ENCODE measurements at regions not wholly inside any gene's neighbourhood (a gene's known extent, or its start where the extent isn't known, plus 50 kb on each side); places are given as distances from the start of the nearest gene placed in this dataset.

DNA sequence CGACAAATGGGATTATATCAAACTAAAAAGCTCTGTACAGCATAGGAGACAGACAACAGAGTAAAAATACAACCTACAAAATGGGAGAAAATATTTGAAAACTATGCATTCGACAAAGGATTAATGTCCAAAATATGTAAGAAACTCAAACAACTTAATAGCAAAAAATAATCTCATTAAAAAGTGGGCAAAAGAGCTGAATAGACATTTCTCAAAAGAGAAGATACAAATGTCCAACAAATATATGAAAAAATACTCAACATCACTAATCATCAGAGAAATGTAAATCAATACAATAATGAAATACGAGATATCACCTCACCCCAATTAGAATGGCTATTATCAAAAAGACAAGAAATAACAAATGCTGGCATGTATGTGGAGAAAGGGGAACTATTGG is 272.9 kb downstream of the KLHL13 start:
- DNase-seq (ENCODE audit: extremely low spot score) = no peak
- CTCF ChIA-PET = no interaction called here
- POLR2A ChIA-PET = no interaction called here
- TF ChIP-seq FOXA1 (IDR thresholded peaks at IDR 0.05) = no peak
- no peak for TF ChIP-seq NFRKB (IDR thresholded peaks at IDR 0.05)
- no peak for TF ChIP-seq CTBP1 (IDR thresholded peaks at IDR 0.05; ENCODE audit: borderline replicate concordance)
- TF ChIP-seq L3MBTL2 (conservative IDR thresholded peaks at IDR 0.05) = no peak
- TF ChIP-seq LEF1 (IDR thresholded peaks at IDR 0.05; ENCODE audit: borderline replicate concordance) = no peak
- no peak for TF ChIP-seq ELF4 (IDR thresholded peaks at IDR 0.05)
- no peak for TF ChIP-seq SP1 (IDR thresholded peaks at IDR 0.05)
- no peak for TF ChIP-seq ZNF384 (IDR thresholded peaks at IDR 0.05)
- TF ChIP-seq SUZ12 (IDR thresholded peaks at IDR 0.05) = no peak
- TF ChIP-seq TARDBP (IDR thresholded peaks at IDR 0.05) = no peak
- no peak for TF ChIP-seq FOXM1 (IDR thresholded peaks at IDR 0.05; ENCODE audit: borderline replicate concordance)
- no peak for TF ChIP-seq HDGF (IDR thresholded peaks at IDR 0.05; ENCODE audit: borderline replicate concordance)
- TF ChIP-seq FOXK2 (IDR thresholded peaks at IDR 0.05) = no peak
- TF ChIP-seq ARNT (IDR thresholded peaks at IDR 0.05) = no peak
- TF ChIP-seq, protein P1, sequence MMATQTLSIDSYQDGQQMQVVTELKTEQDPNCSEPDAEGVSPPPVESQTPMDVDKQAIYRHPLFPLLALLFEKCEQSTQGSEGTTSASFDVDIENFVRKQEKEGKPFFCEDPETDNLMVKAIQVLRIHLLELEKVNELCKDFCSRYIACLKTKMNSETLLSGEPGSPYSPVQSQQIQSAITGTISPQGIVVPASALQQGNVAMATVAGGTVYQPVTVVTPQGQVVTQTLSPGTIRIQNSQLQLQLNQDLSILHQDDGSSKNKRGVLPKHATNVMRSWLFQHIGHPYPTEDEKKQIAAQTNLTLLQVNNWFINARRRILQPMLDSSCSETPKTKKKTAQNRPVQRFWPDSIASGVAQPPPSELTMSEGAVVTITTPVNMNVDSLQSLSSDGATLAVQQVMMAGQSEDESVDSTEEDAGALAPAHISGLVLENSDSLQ (IDR thresholded peaks at IDR 0.05) = no peak
- TF ChIP-seq BHLHE40 (IDR thresholded peaks at IDR 0.05; ENCODE audit: borderline replicate concordance) = no peak

DNA sequence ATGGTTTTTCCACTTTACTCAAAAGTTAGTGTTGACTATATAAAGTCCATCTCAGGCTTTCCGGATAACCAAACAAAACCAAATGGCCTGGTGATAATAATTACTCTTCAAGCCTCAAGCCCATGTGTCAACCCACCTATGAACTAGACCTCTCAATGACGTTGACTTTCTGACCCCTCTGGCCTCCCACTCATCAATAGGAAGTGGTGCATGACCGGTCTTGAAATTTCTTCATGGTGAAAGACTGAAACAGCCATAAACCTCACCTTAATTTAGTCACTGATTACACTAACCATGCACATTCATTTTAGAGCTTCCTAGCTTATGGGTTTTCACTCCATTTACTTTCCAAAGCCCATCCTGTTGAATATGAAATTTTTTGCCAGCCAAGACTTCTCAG is 276.0 kb downstream of the KLHL13 start:
- POLR2A ChIA-PET = no interaction called here
- no peak for DNase-seq (ENCODE audit: extremely low spot score)
- TF ChIP-seq HDGF (IDR thresholded peaks at IDR 0.05; ENCODE audit: borderline replicate concordance) (no peak), NFRKB (IDR thresholded peaks at IDR 0.05) (no peak), SP1 (IDR thresholded peaks at IDR 0.05) (no peak), BHLHE40 (IDR thresholded peaks at IDR 0.05; ENCODE audit: borderline replicate concordance) (no peak), FOXK2 (IDR thresholded peaks at IDR 0.05) (no peak), CTBP1 (IDR thresholded peaks at IDR 0.05; ENCODE audit: borderline replicate concordance) (no peak), FOXM1 (IDR thresholded peaks at IDR 0.05; ENCODE audit: borderline replicate concordance) (no peak), TARDBP (IDR thresholded peaks at IDR 0.05) (no peak)
- TF ChIP-seq, protein P1 (IDR thresholded peaks at IDR 0.05) = no peak
- CTCF ChIA-PET = no interaction called here

DNA sequence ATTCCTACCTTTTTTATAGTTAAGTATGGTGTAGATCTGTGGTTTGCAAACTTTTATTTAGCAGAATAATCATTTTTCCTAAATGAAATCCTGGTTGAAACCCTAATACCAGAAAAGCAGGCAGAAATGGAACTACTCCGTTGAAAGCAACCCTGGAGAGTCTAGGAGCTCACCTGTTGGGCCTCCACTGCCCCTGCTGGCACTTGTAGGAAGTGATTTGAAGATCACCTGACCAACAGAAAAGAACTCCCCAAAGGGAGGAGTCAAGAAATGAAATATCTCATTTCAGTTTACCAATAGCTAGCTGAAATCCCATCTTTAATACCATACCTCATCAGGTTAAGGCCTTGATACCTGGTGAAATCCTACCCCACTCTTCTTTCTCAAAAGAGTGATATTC is 277.1 kb downstream of the KLHL13 start:
- peak; percentile 31 for DNase-seq (ENCODE audit: extremely low spot score)
- TF ChIP-seq BHLHE40 (IDR thresholded peaks at IDR 0.05; ENCODE audit: borderline replicate concordance) (no peak), TARDBP (IDR thresholded peaks at IDR 0.05) (no peak), SUZ12 (IDR thresholded peaks at IDR 0.05) (no peak), NFRKB (IDR thresholded peaks at IDR 0.05) (no peak), ARNT (IDR thresholded peaks at IDR 0.05) (no peak), HDGF (IDR thresholded peaks at IDR 0.05; ENCODE audit: borderline replicate concordance) (no peak), FOXA1 (IDR thresholded peaks at IDR 0.05) (no peak)
- TF ChIP-seq, protein P1 (IDR thresholded peaks at IDR 0.05) = no peak
- ChIA-PET POLR2A (no interaction called here), CTCF (interaction anchor here (0.8 kb wide), 1 partner anchor 31 kb away, joined by 3 read pairs; no protein-coding TSS in a partner anchor)

DNA sequence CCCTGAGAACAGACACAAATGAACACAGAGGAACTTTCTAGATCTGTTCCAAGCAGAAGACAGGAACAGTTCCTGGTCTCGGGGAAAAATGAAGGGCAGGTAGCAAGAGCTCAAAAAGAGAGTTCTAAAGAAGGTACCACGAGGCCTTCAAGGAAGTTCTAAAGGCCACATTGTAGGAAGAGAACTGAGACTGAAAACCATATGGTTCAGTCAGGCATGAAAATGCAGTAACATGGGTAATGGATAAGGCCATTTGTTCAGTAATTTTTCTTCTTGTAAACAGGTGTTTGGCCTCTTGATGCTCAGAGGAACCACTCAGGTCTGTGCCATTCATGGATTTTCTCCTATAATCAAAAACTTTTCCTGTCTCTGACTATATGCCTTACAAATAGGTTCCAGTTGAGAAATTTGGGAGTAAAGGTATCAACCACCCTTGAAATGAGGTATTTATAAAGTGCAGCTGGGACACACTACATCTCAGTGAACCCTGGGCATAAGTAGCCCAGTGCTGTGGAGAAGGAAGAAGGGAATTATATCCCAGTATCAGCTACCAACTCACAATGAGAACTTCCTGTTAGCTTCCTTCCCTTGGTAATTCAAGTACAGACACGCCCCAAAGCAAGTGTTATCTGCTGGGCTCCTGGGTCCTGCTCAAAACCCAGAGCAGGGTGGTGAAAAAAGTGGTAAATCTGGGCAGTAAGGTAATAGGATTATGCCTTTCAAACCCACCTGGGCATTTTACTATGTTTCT is 277.9 kb downstream of the KLHL13 start:
- ChIA-PET POLR2A (no interaction called here), CTCF (no interaction called here)
- TF ChIP-seq BHLHE40 (IDR thresholded peaks at IDR 0.05; ENCODE audit: borderline replicate concordance) (no peak), SUZ12 (IDR thresholded peaks at IDR 0.05) (no peak), ELF4 (IDR thresholded peaks at IDR 0.05) (no peak), FOXM1 (IDR thresholded peaks at IDR 0.05; ENCODE audit: borderline replicate concordance) (no peak), TARDBP (IDR thresholded peaks at IDR 0.05) (no peak), HDGF (IDR thresholded peaks at IDR 0.05; ENCODE audit: borderline replicate concordance) (no peak), NFRKB (IDR thresholded peaks at IDR 0.05) (no peak), ARNT (IDR thresholded peaks at IDR 0.05) (no peak), ZNF384 (IDR thresholded peaks at IDR 0.05) (no peak), L3MBTL2 (conservative IDR thresholded peaks at IDR 0.05) (no peak), LEF1 (IDR thresholded peaks at IDR 0.05; ENCODE audit: borderline replicate concordance) (no peak), FOXK2 (IDR thresholded peaks at IDR 0.05) (no peak), SP1 (IDR thresholded peaks at IDR 0.05) (no peak), FOXA1 (IDR thresholded peaks at IDR 0.05) (no peak), CTBP1 (IDR thresholded peaks at IDR 0.05; ENCODE audit: borderline replicate concordance) (no peak)
- TF ChIP-seq, protein P1 (IDR thresholded peaks at IDR 0.05) = no peak
- DNase-seq (ENCODE audit: extremely low spot score) = no peak

DNA sequence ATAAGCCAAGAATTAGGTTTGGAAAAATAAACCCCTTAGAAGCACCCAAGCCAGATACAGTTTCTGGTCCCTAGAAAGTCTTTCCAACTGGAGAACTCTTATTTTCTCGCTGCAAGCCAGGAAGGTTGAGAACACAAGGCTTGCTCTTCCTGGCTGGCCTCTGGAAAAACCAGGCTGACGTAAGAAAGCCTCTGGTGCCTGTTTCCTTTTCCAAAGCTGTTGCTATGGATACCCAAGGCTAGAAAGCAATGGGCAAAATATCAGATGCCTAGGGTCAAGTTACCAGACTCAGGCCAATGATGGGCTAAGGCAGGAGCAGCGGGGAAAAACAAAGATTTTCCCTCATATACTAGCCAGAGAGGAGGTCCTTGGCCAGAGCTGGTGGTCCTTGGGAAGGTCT is 281.6 kb downstream of the KLHL13 start:
- ChIA-PET CTCF (no interaction called here), POLR2A (no interaction called here)
- TF ChIP-seq ELF4 (IDR thresholded peaks at IDR 0.05) (no peak), FOXA1 (IDR thresholded peaks at IDR 0.05) (no peak), FOXM1 (IDR thresholded peaks at IDR 0.05; ENCODE audit: borderline replicate concordance) (no peak), LEF1 (IDR thresholded peaks at IDR 0.05; ENCODE audit: borderline replicate concordance) (no peak)
- TF ChIP-seq, protein P1 (IDR thresholded peaks at IDR 0.05) = no peak
- DNase-seq (ENCODE audit: extremely low spot score) = no peak

Measured in HEK293T (cell line).